ENCODE measurements at regions not wholly inside any gene's neighbourhood (a gene's known extent, or its start where the extent isn't known, plus 50 kb on each side); places are given as distances from the start of the nearest gene placed in this dataset.

GRCh38 chr14:83007641-83008225 is 1474.1 kb upstream of the SEL1L start:
- H3K27me3 ChIP-seq (ENCODE audit: control insufficient read depth, insufficient read depth, low read length), result no peaks in the 10 kb centered on the region
- CTCF ChIA-PET, result no interaction called here
- no TSS peak for BruUV-seq (replicated peaks)
- TF ChIP-seq REST (IDR thresholded peaks at IDR 0.05; ENCODE audit: insufficient read depth in 1 of 2, low read depth in 2 of 2, low read length in 1 of 2) (no peak), TCF7L2 (IDR thresholded peaks at IDR 0.05; ENCODE audit: low read depth, low read length) (no peak), CTCF (IDR thresholded peaks at IDR 0.05) (no peak), SIN3A (IDR thresholded peaks at IDR 0.05; ENCODE audit: borderline replicate concordance, insufficient read depth, low read depth, low read length) (no peak), POLR2AphosphoS5 (IDR thresholded peaks at IDR 0.05; ENCODE audit: low read depth, low read length) (no peak)
- DNase-seq (ENCODE audit: low read depth, low spot score) (no peak), ATAC-seq (no peak)
- H3K9me3 ChIP-seq (ENCODE audit: control insufficient read depth, insufficient read depth, low read depth, low read length), result no peaks in the 10 kb centered on the region
- no peak overlapping the region for H3K4me3 ChIP-seq (ENCODE audit: low read depth in 2 of 2, low read length in 2 of 2)
- H3K4me1 ChIP-seq (ENCODE audit: control insufficient read depth, insufficient read depth, low read length), result no peaks in the 10 kb centered on the region
- in situ Hi-C loops (cut with HindIII; ENCODE audit: low pct_unique_long_range_greater_than_20kb, low sequenced_read_pairs), result no loop called here
- H3K27ac ChIP-seq (ENCODE audit: low read length), result no peak overlapping the region
- no peaks in the 10 kb centered on the region for H3K36me3 ChIP-seq (ENCODE audit: control insufficient read depth, insufficient read depth, low read length)
- intact Hi-C loops (cut with micrococcal nuclease; ENCODE audit: unreplicated experiment), result no loop called here
- POLR2A ChIA-PET, result no interaction called here

GRCh38 chr14:83017296-83017695 is 1483.6 kb upstream of the SEL1L start:
- POLR2A ChIA-PET, result no interaction called here
- TF ChIP-seq CTCF (IDR thresholded peaks at IDR 0.05), result no peak
- TF ChIP-seq REST (IDR thresholded peaks at IDR 0.05; ENCODE audit: insufficient read depth in 1 of 2, low read depth in 2 of 2, low read length in 1 of 2), result no peak
- TF ChIP-seq POLR2AphosphoS5 (IDR thresholded peaks at IDR 0.05; ENCODE audit: low read depth, low read length), result no peak
- TF ChIP-seq TCF7L2 (IDR thresholded peaks at IDR 0.05; ENCODE audit: low read depth, low read length), result no peak
- no peak for TF ChIP-seq SIN3A (IDR thresholded peaks at IDR 0.05; ENCODE audit: borderline replicate concordance, insufficient read depth, low read depth, low read length)

More at GRCh38 chr14:83017296-83017695, 1483.6 kb upstream of the SEL1L start:
- BruUV-seq (replicated peaks), result no TSS peak
- H3K4me3 ChIP-seq (ENCODE audit: low read depth in 2 of 2, low read length in 2 of 2), result no peak overlapping the region
- no peak overlapping the region for H3K27ac ChIP-seq (ENCODE audit: low read length)
- no peaks in the 10 kb centered on the region for H3K9me3 ChIP-seq (ENCODE audit: control insufficient read depth, insufficient read depth, low read depth, low read length)
- no peak for DNase-seq (ENCODE audit: low read depth, low spot score)
- no peaks in the 10 kb centered on the region for H3K4me1 ChIP-seq (ENCODE audit: control insufficient read depth, insufficient read depth, low read length)
- no peaks in the 10 kb centered on the region for H3K27me3 ChIP-seq (ENCODE audit: control insufficient read depth, insufficient read depth, low read length)
- H3K36me3 ChIP-seq (ENCODE audit: control insufficient read depth, insufficient read depth, low read length), result no peaks in the 10 kb centered on the region
- CTCF ChIA-PET, result no interaction called here
- intact Hi-C loops (cut with micrococcal nuclease; ENCODE audit: unreplicated experiment), result no loop called here
- ATAC-seq, result no peak
- in situ Hi-C loops (cut with HindIII; ENCODE audit: low pct_unique_long_range_greater_than_20kb, low sequenced_read_pairs), result no loop called here
